ENCODE measurements at regions not wholly inside any gene's neighbourhood (a gene's known extent, or its start where the extent isn't known, plus 50 kb on each side); places are given as distances from the start of the nearest gene placed in this dataset.
A peak's percentile ranks its signal among the peaks of the same experiment; 100 is the strongest.
"Not testable (repeated sequence)": the region's sequence is repeated elsewhere in the genome, so short reads cannot be mapped to it uniquely, and the experiment has no call there.

GRCh38 chr12:102726686-102727085, 190.4 kb downstream of the PAH start:
- DNase-seq = no peak

- DNase-seq = no peak
These were observed 194.9 kb downstream of the PAH start for GRCh38 chr12:102722147-102722546.

- no peak for DNase-seq
These were observed 208.9 kb downstream of the PAH start for GRCh38 chr12:102708108-102708507.

GRCh38 chr12:102702447-102703114, 214.5 kb downstream of the PAH start:
- DNase-seq = peak; percentile 1

GRCh38 chr12:102696045-102696444, 215.7 kb upstream of the IGF1 start:
- no peak for DNase-seq

- DNase-seq = no peak
These were observed 214.5 kb upstream of the IGF1 start for GRCh38 chr12:102694903-102695302.

GRCh38 chr12:102691773-102692555, 211.6 kb upstream of the IGF1 start:
- no peak for DNase-seq

GRCh38 chr12:102690253-102690652, 209.9 kb upstream of the IGF1 start:
- no peak for DNase-seq

GRCh38 chr12:102689701-102690100, 209.3 kb upstream of the IGF1 start:
- no peak for DNase-seq

GRCh38 chr12:102687523-102687922, 207.2 kb upstream of the IGF1 start:
- no peak for DNase-seq

GRCh38 chr12:102685841-102686240, 205.5 kb upstream of the IGF1 start:
- DNase-seq = no peak

GRCh38 chr12:102685172-102685571, 204.8 kb upstream of the IGF1 start:
- DNase-seq = no peak

GRCh38 chr12:102682366-102683289, 202.3 kb upstream of the IGF1 start:
- DNase-seq = no peak

- no peak for DNase-seq
These were observed 201.4 kb upstream of the IGF1 start for GRCh38 chr12:102681747-102682146.

- DNase-seq = no peak
These were observed 200.9 kb upstream of the IGF1 start for GRCh38 chr12:102681309-102681708.

GRCh38 chr12:102680304-102680703, 199.9 kb upstream of the IGF1 start:
- no peak for DNase-seq

GRCh38 chr12:102676812-102677211, 196.4 kb upstream of the IGF1 start:
- no peak for DNase-seq

- DNase-seq = no peak
These were observed 195.3 kb upstream of the IGF1 start for GRCh38 chr12:102675672-102676071.

- DNase-seq = no peak
These were observed 193.2 kb upstream of the IGF1 start for GRCh38 chr12:102673606-102674005.

GRCh38 chr12:102672212-102672611, 191.8 kb upstream of the IGF1 start:
- DNase-seq = not testable (repeated sequence)

- no peak for DNase-seq
These were observed 188.7 kb upstream of the IGF1 start for GRCh38 chr12:102669056-102669455.

GRCh38 chr12:102666176-102666575, 185.8 kb upstream of the IGF1 start:
- DNase-seq = not testable (repeated sequence)

- DNase-seq = no peak
These were observed 179.0 kb upstream of the IGF1 start for GRCh38 chr12:102659200-102659911.

All from CD4-positive, alpha-beta T cell treated with Interferon gamma for 1 hour (primary cell).